ENCODE measurements at regions not wholly inside any gene's neighbourhood (a gene's known extent, or its start where the extent isn't known, plus 50 kb on each side); places are given as distances from the start of the nearest gene placed in this dataset.

- H3K27me3 ChIP-seq (ENCODE audit: control insufficient read depth in 2 of 2, insufficient read depth in 2 of 2, low read length in 2 of 2) = no peaks in the 10 kb centered on the region
- DNase-seq (ENCODE audit: extremely low read depth in 1 of 4, low spot score in 3 of 4) = no peak
- 0% methylated on average over 1 of the region's 1 CpG for WGBS (ENCODE audit: insufficient coverage, low coverage, missing lambda C conversion rate)
- no peaks in the 10 kb centered on the region for H3K36me3 ChIP-seq (ENCODE audit: control insufficient read depth, insufficient read depth, low read length)
- in situ Hi-C loops (cut with MboI) (no loop called here), intact Hi-C loops (cut with micrococcal nuclease) (no loop called here)
- POLR2A ChIA-PET = no interaction called here
- CTCF ChIA-PET (ENCODE audit: low intra/inter-chr PET ratio) = no interaction called here
- no peaks in the 10 kb centered on the region for H3K4me1 ChIP-seq (replicated peaks in 1 of 2; ENCODE audit: control insufficient read depth in 2 of 2, insufficient read depth in 2 of 2, low read length in 2 of 2)
- no peak for ATAC-seq
- no peak overlapping the region for H3K9ac ChIP-seq (ENCODE audit: insufficient read depth in 1 of 2, low read depth in 2 of 2, low read length in 2 of 2)
- no peak overlapping the region for H2AFZ ChIP-seq (ENCODE audit: low read depth, low read length)
- H3K4me2 ChIP-seq (ENCODE audit: insufficient read depth, low read length) = no peak overlapping the region
- no peak overlapping the region for H3K4me3 ChIP-seq
- no peak overlapping the region for H3K27ac ChIP-seq (ENCODE audit: extremely low read depth, low read depth, low read length)
- H3K9me1 ChIP-seq (ENCODE audit: control insufficient read depth, insufficient read depth, low read length) = no peaks in the 10 kb centered on the region
- H4K20me1 ChIP-seq (replicated peaks; ENCODE audit: control insufficient read depth, insufficient read depth, low read length) = no peaks in the 10 kb centered on the region
- no peaks in the 10 kb centered on the region for H3K9me3 ChIP-seq (replicated peaks; ENCODE audit: control insufficient read depth, insufficient read depth, low read depth, low read length)
- H3K79me2 ChIP-seq (ENCODE audit: control insufficient read depth, insufficient read depth, low read length) = no peaks in the 10 kb centered on the region
- no TSS peak for BruUV-seq (replicated peaks)
- no peak for FAIRE-seq
- TF ChIP-seq MGA (IDR thresholded peaks at IDR 0.05) (no peak), E2F4 (CRISPR knock-in tag; IDR thresholded peaks at IDR 0.05; ENCODE audit: low read depth) (no peak), POLR3A (IDR thresholded peaks at IDR 0.05; ENCODE audit: borderline replicate concordance, extremely low read depth, insufficient read depth, insufficient read length) (no peak), SP1 (CRISPR knock-in tag; IDR thresholded peaks at IDR 0.05) (no peak), NCOA2 (IDR thresholded peaks at IDR 0.05; ENCODE audit: partially characterized antibody in 2 of 2) (no peak), IRF1 (CRISPR knock-in tag; IDR thresholded peaks at IDR 0.05; ENCODE audit: borderline replicate concordance) (no peak), ZC3H11A (IDR thresholded peaks at IDR 0.05; ENCODE audit: low read depth, low read length) (no peak), NFIC (IDR thresholded peaks at IDR 0.05) (no peak), HCFC1 (IDR thresholded peaks at IDR 0.05; ENCODE audit: low read depth, low read length) (no peak), LARP7 (IDR thresholded peaks at IDR 0.05) (no peak)
Measured at GRCh38 chr3:110021659-110022058, 684.3 kb upstream of the DPPA4 start.

Measured in K562 (cell line).